ENCODE measurements at regions not wholly inside any gene's neighbourhood (a gene's known extent, or its start where the extent isn't known, plus 50 kb on each side); places are given as distances from the start of the nearest gene placed in this dataset.
"Not testable (repeated sequence)": the region's sequence is repeated elsewhere in the genome, so short reads cannot be mapped to it uniquely, and the experiment has no call there.

GRCh38 chr11:69934861-69935494 lies 115.8 kb upstream of the FGF3 start:
- no peak for DNase-seq

- no peak for DNase-seq
Observed at GRCh38 chr11:69935941-69936505, 116.8 kb upstream of the FGF3 start.

DNA sequence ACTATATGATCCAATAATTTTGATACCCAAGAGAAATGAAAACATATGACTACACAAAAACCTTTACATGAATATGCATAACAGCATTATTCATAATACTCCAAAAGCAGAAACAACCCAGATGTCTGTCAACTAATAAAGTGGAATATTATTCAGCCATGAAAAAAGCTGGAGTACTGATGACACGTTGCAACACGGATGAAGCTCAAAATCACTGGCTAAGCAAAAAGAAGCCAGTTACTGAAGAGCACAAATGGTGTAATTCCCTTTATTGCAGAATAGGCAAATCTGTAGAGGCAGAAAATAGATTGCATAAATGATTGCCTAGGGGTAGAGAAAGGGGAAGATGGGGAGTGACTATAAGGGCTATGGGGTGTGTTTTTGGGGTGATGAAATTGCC lies 117.6 kb upstream of the FGF3 start:
- no peak for DNase-seq

- DNase-seq: no peak
Observed at GRCh38 chr11:69938206-69938605, 119.0 kb upstream of the FGF3 start.

- no peak for DNase-seq
Observed at GRCh38 chr11:69939551-69940245, 120.5 kb upstream of the FGF3 start.

- no peak for DNase-seq
Observed at GRCh38 chr11:69940246-69940610, 121.0 kb upstream of the FGF3 start.

DNA sequence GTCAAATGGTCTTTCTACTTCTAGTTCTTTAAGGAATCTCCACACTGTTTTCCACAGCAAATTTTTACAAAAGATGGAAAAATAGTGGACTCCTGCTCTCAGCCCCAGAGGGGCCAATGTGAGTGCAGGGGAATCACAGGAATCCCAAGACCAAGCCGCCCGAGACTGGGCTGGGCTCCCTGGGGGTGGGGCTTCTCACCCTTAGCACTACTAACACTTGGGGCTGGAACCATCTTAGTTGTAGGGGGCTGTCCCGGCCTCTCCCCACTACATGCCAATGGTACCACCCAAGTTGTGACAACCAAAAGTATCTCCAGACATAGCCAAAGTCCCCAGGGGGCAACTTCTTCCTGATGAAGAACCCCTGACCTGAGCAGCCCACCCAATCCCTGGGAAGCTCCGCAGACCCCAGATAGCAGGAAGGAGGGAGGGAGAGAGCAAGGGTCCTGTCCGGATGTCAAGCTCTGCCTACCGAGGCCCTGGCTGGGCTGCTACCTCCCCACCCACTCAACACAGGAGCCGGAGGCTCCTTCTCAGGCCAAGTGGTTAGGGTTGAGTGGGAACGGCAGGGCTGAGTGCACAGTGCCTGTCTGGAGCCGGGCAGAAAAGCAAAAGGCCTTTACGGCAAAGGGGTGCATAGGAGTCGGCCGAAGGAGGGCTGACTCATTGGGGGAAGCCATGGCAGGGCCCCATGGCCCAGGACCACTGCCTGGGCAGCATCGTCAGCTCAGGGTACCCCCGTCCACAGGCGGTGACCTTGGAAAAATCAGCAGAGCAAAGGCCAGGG lies 122.5 kb upstream of the FGF3 start:
- no peak for DNase-seq

- no peak for DNase-seq
Observed at GRCh38 chr11:69942333-69942820, 123.2 kb upstream of the FGF3 start.

DNA sequence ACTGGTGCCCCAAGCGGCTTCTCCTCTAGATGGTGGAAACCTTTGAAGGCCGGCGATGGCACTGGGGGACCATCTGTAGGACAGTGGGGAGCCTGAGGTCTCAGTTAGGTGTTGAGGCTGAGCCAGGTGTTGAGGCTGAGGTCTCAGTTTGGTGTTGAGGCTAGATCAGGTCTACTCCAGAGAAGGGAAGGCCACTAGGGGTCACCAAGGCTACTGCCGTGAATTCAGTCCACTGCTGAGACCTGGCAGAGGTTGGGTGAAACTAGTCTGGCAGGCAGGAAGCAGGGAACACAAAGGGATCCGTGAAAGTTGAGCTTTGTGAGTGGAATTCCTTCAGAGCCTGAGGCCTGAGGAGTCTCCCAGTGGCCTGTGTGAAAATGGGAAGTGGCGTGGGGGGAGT lies 123.8 kb upstream of the FGF3 start:
- DNase-seq: no peak

GRCh38 chr11:69943506-69943905 lies 124.3 kb upstream of the FGF3 start:
- DNase-seq: no peak

DNA sequence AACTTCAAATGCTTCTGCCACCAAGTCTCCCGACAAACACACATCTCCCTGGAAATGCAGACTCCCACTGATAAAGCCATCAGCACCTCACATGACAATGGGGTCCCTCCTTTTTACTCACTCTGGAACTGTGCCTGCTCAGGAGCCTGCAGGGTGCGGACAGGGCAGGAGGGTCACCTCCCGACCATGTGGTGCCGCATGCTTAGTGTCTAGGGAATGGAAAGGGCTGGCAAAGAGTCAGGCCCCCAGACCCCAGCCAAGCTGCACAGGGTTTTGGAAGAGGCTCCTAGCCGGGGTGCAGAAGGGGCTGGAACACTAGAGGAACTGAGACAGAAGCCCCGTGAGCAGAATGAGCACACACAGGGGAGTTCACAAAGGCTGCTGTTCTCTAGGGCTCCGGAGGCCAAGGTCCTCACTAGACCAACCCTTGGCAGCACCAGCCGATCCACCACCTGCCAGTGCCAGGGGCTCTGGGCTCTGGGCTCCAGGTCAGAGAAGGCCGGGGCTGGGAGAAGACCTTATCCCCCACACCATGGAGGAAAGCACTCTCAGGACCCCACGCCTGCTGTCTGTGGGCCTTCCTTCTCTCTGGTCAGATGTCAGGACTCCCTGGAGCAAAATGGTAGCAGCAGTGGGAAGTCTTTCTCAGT lies 125.1 kb upstream of the FGF3 start:
- DNase-seq: no peak

- DNase-seq: no peak
Observed at GRCh38 chr11:69945157-69945556, 125.9 kb upstream of the FGF3 start.

- DNase-seq: no peak
Observed at GRCh38 chr11:69947059-69947792, 128.0 kb upstream of the FGF3 start.

GRCh38 chr11:69947793-69948255 lies 128.6 kb upstream of the FGF3 start:
- DNase-seq: no peak

- DNase-seq: no peak
Observed at GRCh38 chr11:69948256-69949141, 129.3 kb upstream of the FGF3 start.

- no peak for DNase-seq
Observed at GRCh38 chr11:69949327-69949726, 128.8 kb upstream of the ANO1 start.

GRCh38 chr11:69950120-69950519 lies 128.0 kb upstream of the ANO1 start:
- DNase-seq: no peak

GRCh38 chr11:69950621-69951020 lies 127.5 kb upstream of the ANO1 start:
- DNase-seq: no peak

DNA sequence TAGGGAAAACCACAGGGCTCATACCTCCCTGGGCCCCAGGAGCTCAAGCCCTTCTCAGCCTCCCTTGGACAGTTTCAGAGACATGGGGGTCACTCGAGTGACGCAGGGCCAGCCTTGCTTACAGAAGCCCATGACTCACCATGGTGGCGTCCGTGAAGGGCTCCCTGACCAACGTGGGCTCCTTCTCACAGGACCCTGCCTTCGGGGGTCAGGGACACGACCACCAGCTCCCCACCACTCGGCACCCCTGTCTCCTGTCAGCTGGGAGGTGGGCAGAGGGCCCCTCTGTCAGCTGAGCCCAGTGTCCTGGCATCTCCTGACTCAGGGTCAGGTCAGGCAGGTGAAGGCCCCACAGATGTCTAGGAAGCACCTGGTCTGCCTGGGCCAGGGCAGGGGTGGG lies 126.3 kb upstream of the ANO1 start:
- no peak for DNase-seq

DNA sequence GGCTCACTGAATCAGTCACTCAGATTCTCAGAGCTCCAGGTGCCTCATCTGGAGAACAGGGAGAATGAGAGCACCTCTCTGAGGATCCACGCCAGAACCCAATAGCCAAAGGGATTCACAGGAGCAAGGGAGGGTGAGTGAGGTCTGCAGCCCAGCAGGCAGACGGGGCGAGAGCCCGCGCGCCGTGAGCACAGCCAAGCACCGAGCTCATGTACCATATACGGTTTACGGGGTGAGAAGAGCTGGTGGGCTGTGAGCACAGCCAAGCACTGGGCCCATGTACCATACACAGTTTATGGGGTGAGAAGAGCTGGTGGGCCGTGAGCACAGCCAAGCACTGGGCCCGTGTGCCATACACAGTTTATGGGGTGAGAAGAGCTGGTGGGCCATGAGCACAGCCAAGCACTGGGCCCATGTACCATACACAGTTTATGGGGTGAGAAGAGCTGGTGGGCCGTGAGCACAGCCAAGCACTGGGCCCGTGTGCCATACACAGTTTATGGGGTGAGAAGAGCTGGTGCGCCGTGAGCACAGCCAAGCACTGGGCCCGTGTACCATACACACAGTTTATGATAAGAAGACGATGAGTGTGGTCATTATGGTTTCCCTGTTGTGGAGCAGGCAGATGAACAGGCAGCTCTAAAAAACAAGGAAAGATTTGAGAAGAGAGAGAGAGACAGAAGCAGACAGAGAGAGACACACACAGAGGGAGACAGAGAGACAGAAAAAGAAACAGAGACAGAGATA lies 125.7 kb upstream of the ANO1 start:
- not testable (repeated sequence) for DNase-seq
